Jurkat, Clone E6-1 (cell line): ENCODE measurements at regions not wholly inside any gene's neighbourhood (a gene's known extent, or its start where the extent isn't known, plus 50 kb on each side); places are given as distances from the start of the nearest gene placed in this dataset.

Experiments
- DNase-seq: peaks from one replicate; pipeline ENCODE4 v3.0.0-alpha.2; 2011; ENCODE audit warnings: low read depth, low spot score
- H3K4me3 ChIP-seq: 2 replicates; pipeline ENCODE4 v1.5.1; 2011; ENCODE audit warnings: mild to moderate bottlenecking, low read length, control low read depth, moderate library complexity

GRCh38 chr9:79928661-79929223 is 357.0 kb downstream of the TLE4 start:
- H3K4me3 ChIP-seq: no peak overlapping the region
- DNase-seq: no peak

- no peak overlapping the region for H3K4me3 ChIP-seq
- DNase-seq: no peak
These were observed 353.6 kb downstream of the TLE4 start for GRCh38 chr9:79925326-79925725.

GRCh38 chr9:79924836-79925235 is 353.1 kb downstream of the TLE4 start:
- no peak for DNase-seq
- no peak overlapping the region for H3K4me3 ChIP-seq

GRCh38 chr9:79917421-79917820 is 345.7 kb downstream of the TLE4 start:
- DNase-seq: no peak
- H3K4me3 ChIP-seq: no peak overlapping the region

- H3K4me3 ChIP-seq: no peak overlapping the region
- no peak for DNase-seq
These were observed 342.1 kb downstream of the TLE4 start for GRCh38 chr9:79913867-79914266.

GRCh38 chr9:79912318-79913070 is 340.7 kb downstream of the TLE4 start:
- DNase-seq: no peak
- H3K4me3 ChIP-seq: no peak overlapping the region

GRCh38 chr9:79911724-79912123 is 340.0 kb downstream of the TLE4 start:
- DNase-seq: no peak
- H3K4me3 ChIP-seq: no peak overlapping the region

- no peak overlapping the region for H3K4me3 ChIP-seq
- DNase-seq: no peak
These were observed 331.2 kb downstream of the TLE4 start for GRCh38 chr9:79902825-79903600.

GRCh38 chr9:79900754-79901153 is 329.0 kb downstream of the TLE4 start:
- DNase-seq: no peak
- no peak overlapping the region for H3K4me3 ChIP-seq

GRCh38 chr9:79896390-79896980 is 324.7 kb downstream of the TLE4 start:
- no peak for DNase-seq
- no peak overlapping the region for H3K4me3 ChIP-seq

GRCh38 chr9:79895232-79895631 is 323.5 kb downstream of the TLE4 start:
- no peak overlapping the region for H3K4me3 ChIP-seq
- DNase-seq: no peak

- no peak overlapping the region for H3K4me3 ChIP-seq
- DNase-seq: no peak
These were observed 317.6 kb downstream of the TLE4 start for GRCh38 chr9:79889369-79889768.

- DNase-seq: no peak
- H3K4me3 ChIP-seq: no peak overlapping the region
These were observed 313.5 kb downstream of the TLE4 start for GRCh38 chr9:79885093-79885857.

- no peak overlapping the region for H3K4me3 ChIP-seq
These were observed 312.8 kb downstream of the TLE4 start for GRCh38 chr9:79884546-79884945.

GRCh38 chr9:79883073-79883645 is 311.4 kb downstream of the TLE4 start:
- peak; percentile 96 for DNase-seq
- no peak overlapping the region for H3K4me3 ChIP-seq

More at GRCh38 chr9:79884546-79884945, 312.8 kb downstream of the TLE4 start:
- DNase-seq: no peak

- no peak overlapping the region for H3K4me3 ChIP-seq
- no peak for DNase-seq
These were observed 308.9 kb downstream of the TLE4 start for GRCh38 chr9:79880626-79881025.

GRCh38 chr9:79877943-79878602 is 306.3 kb downstream of the TLE4 start:
- H3K4me3 ChIP-seq: no peak overlapping the region
- no peak for DNase-seq

GRCh38 chr9:79868567-79869189 is 296.9 kb downstream of the TLE4 start:
- H3K4me3 ChIP-seq: no peak overlapping the region
- no peak for DNase-seq
